Glomerular visceral epithelial cell (primary cell): ENCODE measurements at regions not wholly inside any gene's neighbourhood (a gene's known extent, or its start where the extent isn't known, plus 50 kb on each side); places are given as distances from the start of the nearest gene placed in this dataset.
"Not testable (repeated sequence)": the region's sequence is repeated elsewhere in the genome, so short reads cannot be mapped to it uniquely, and the experiment has no call there.

Experiments used
- DNase-seq: peaks from one replicate; pipeline ENCODE4 v3.0.0-alpha.2; 2016; ENCODE audit errors: extremely low spot score

DNA sequence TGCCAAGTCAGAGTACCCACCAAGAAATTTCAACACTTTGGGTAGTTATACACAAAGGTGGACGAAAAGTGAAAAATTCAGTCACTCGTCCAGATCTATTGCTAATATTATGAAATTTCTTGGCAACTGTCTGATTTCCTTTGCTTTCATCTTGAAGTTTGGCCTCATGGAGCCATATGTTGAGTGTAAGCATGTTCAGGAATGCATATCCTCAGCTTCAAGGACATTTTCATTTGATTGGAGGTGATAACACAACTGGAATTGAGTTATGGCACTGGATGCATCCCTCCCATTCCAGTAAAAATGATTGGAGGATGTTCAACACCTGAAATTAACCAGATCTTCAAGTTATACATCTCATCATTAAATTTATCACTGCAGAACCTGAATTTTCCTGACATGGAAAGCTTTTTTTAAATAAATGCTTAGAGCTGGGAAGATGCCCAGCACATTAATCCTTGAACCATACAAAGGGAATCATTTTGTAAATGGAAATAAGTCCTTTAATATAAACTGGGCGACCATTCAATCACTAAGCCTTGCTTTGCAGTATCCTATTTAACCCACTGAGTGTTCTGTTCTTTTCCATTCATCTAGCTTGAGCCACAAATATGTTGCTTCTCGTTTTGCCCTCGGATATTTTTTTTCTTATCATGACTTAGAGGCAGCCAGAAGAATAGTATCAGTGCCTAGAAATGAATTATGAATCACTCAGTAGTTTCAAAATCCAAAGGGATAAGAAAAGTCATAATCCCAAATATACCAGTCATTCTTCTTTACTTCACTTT, 273.7 kb upstream of the PIK3R1 start:
- no peak for DNase-seq

DNA sequence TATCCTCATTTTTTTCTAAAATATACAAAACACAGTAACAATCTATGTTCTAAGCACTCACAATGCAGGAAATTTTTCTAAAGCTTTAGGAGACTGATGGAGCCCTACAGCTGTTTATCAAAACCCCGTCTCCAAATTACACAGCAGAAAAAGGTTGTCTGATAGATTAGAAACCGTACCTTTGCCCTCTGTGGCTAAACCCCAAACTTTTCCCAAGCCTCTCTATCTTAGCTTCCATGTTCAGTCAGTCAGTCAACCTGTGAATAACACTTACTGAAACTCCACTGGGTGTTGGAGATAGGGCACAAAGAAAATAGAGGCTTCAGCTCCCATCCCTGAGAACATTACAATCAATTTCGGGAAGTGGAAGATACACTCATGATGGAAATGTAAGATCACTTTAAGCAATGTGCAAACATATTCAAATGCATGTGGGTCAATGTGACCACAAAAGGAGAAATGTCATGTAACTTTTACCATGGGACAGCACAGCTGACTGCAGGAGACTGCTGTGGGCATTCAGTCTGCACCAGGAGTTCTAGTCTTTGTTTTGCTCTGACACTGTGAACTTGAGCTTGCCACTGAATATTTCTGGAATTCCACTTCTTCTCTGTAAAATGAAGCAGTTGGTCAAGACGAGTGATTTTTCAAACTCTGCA, 279.5 kb upstream of the PIK3R1 start:
- DNase-seq, result no peak

DNA sequence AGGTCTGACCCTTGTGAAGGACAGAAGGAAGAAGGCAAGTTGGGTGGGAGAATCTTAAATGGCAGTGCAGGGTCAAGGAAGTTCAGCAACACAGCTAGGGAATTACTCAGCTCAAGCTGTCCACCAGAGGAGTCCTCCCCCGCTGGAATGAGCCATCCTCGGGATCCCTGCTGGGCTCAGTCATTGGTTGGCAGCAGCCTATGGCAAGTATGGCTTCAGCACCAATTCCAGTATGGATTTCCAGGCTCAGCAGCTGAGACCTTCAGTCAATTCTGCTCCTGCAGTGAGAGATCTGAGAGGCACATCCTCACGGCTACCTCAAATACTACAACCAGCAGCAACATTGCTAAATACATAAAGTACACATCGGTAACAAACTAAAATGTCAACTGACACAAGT, 280.6 kb upstream of the PIK3R1 start:
- no peak for DNase-seq

DNA sequence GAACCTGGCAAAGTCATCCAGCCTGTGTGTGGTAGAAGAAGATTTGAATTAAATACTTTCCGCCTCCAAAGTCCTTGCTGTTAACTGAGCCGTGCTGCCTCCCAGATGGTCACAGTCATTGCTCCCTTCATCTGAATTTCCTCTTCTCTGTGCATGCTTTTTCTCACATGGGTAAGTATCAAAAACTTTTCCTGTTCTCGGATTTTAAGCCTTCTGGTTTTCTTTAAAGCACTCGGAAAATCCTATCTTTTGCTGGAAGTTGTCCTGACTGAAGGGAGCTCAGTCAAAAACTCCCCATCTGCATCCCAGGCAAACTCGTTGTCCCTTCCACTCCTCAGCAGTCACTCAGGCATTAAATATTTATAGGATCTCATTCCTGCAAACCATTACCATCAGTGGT, 290.0 kb upstream of the PIK3R1 start:
- DNase-seq, result no peak

DNA sequence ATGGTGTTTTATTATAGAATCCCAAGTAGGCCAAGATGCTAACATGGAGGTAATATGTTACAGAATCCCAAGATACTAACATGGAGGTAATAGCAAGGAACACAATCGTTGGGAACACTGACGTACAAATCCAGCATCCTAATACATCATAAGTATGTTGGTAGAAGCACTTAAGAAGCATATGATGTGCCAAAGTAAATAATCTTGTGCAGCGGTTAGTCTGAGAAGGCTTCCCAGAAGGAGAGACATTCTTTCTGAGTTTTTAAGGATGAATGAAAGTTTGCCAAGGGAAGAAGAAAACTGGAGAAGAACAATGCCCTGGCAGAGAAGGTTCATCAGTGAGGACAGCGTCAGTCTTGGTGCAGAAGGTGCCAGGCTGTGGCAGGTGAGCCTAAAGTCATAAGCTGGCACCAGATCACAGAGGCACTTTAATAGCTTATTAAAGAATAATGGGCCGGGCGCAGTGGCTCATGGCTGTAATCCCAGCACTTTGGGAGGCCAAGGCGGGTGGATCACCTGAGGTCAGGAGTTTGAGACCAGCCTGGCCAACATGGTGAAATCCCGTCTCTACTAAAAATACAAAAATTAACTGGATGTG, 294.5 kb upstream of the PIK3R1 start:
- no peak for DNase-seq

DNA sequence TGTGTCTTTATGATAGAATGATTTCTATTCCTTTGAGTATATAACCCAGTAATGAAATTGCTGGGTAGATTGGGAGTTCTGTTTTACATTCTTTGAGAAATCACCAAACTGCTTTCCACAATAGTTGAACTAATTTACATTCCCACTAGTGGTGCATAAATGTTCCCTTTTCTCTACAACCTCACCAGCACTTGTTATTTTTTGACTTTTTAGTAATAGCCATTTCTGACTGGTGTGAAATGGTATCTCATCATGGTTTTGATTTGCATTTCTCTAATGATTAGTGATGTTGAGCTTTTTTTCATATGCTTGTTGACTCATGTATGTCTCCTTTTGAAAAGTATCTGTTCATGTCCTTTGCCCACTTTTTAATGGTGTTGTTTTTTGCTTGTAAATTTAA, 296.0 kb upstream of the PIK3R1 start:
- DNase-seq, result not testable (repeated sequence)

DNA sequence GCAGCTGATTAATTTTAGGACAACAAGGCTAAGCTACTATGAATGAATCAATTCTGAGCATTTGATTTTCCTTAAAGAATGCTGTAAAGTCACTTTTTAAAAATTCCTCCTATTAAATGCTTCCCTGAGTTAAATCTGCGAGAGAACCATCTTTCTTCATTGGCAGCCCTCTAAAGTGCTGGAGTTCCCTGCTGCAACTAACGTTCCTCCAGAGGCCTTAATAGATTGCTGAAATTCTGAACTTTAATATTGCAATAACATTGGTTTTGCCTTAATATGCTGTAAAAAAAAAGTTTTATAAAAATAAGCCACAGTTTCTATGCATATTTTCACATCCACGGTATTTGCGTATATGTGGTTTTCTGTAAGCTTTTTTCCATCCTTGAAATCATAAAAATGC, 298.0 kb upstream of the PIK3R1 start:
- DNase-seq, result no peak

DNA sequence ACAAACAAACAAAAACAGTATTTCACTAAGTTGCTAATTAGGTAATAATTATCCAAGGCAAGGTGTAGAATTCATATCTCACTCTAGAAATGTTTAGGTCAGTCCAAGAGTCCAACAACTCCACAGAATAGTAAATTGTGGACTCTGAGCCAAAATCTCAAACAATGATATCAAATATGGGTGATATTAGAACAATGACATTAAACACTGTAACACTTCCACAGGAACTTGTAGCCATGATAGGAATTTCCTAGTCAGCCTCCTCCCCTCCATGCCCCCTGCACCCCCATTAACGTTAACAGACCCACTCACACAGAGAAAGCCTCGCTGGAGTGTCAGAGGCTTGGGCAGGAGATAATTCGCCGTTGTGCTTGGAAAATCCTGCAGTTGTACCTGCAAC, 305.0 kb upstream of the PIK3R1 start:
- DNase-seq, result no peak

DNA sequence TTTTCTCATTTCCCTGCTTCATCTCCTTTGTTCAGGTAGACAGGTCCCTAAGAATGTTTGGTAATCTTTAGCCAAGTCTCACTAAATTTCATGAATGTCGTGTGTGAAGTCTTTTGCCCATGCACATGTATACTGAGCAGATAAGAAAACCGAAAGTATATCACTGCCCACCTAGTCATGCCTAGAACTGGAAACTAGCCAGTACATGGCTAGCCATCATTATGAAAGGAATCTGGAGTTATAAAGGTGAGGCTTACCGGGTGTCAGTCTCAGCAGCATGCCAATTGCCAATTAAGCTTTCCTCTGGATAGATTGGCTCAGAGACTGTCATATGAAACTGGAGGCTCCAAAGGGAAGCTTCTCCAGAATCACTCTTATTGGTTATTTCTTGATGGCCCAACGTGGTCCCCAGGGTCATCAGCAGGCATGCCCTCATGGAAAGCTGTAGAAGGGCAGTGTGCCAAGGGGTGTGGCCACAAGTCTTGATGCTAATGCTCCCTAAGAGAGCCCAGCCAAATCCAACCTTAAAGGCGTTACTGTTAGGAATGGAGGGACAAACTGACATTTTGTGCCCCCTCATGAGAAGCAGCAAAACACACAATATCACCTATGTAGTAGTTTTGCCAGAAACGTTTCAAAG, 307.3 kb upstream of the PIK3R1 start:
- DNase-seq, result no peak

DNA sequence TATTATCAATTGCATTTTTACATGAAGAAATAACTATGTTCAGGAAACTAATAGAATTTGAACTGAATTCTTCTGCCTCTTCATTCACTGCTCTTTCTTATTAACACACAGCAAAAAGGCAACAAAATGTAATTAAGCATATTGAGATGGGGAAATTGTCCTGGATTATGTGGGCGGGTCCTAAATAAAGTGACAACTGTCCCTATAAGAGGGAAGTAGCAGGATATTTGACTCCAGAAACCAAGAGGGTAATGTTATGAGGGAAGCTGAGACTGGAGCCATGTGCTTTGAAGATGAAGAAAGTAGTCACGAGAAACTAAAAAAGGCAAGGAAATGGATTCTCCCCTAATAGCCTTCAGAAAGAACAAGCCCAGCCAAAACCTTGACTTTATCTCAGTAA, 311.2 kb upstream of the PIK3R1 start:
- DNase-seq, result no peak

DNA sequence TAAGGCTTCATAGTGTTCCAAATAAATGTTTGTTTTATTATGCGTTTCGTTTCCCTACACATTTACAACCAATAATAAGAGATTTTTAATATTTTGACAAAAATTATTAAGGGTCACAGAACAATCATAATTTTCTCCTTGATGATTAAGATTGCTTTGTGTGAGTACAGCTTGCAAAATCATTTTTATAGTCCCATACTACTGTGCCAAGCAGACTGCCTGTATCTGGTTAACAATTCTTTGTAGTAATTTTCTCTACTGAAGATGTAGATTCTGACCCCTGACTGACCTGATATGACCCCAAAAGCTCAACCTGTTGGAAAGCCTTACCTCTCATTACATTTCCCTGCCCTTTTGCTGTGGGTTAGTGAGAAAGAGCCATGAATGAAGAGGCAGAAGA, 311.9 kb upstream of the PIK3R1 start:
- DNase-seq, result no peak

DNA sequence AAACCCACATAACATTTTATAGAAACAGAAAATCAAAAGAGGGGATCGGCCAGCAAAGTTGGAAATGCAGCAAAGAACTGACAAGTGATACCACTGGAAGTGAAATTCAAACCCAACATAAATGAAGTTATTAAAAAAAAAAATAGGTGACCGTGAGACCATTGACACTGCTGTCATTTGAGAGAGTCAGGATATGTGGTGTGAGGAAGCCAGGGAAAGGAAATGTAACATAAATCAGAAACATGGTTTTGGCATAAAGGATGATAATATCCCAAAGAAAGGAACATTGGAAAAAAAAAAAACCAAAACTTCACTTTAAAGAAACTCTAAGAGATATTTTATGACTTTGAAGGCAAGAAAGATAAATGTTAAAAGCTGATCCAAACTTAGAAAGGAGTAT, 312.4 kb upstream of the PIK3R1 start:
- DNase-seq, result no peak

DNA sequence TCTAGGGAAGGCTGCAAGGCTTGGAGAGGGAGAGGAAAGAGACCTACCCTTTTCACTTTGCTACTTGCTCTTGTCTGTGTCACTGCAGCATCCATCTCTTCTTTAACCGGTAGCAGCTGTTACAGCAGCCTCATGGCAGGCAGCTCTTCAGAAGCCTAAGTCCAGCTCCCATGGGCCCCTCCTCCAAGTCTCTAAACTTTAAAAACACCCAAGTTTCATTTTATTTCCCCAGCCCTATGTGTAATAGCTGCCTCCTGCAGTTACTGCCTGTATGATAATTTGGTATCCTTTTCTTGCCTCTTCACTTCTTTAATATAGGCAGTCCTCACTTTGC, 313.1 kb upstream of the PIK3R1 start:
- DNase-seq, result no peak

DNA sequence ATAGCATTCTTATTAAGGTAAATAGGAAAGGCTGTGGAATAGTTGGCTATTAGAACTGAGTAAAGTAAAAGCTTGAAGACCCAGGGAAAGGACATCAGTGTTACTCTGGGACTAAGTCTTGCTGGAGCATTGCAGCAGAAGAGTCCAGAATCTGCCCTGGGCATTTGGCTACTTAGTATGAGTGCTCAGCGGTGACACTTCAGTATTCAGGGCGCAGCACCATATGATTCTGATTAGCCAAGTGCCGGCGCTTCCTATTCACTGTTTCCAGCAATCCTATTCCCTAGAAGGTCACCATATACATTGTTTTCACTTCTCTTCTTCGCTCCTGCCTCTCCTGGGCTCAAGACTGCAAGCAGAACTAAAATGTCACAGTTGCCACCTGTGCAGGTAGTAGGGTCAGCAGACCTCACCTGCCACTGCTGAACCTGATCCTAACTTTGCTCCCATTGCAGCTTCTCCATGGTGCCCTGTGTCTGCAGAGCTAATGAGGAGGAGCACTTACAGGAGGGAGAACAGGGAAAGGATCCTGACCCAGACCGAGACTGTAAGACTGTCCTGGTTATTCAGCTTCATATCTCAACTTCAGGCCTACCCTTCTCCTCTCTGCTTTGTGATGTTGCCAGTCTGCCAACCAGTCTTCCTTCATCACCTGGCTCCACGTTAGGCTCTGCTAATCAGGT, 313.6 kb upstream of the PIK3R1 start:
- DNase-seq, result no peak

DNA sequence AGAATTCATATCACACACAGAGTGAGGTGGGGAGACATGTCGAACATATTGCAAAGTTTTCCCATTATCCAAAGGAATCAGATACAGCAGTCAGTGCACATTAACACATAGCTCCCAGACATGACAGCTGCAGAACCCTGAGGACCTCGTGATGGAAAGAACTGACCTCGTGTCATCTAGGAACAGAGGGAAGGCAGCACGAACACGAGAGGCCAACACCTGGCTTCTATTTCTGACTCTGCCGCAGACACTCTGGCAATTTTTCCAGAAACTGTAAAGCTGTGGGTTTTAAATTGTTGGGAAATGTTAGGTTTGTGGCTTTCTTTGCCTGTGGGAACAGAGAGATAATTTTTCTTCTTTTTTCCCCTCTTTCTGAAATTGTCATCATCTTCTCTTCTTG, 315.0 kb upstream of the PIK3R1 start:
- no peak for DNase-seq

DNA sequence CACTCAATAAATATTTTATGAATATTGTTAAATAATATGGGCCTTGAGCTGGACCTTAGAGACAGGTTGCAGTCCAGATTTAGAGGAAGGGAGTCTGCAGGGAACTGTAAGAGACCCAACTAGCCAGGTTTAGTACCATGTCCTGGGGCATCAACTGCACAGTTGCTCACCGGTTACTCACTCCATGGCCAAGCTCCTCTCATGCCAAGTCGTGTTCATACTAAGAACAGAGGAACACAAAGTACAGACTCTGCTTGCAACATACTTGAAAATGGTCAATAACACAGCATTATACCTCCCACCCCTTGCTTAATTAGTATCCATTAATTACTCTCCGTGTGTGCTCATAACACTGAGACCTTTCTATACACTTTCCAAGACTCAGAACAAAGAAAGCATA, 317.6 kb upstream of the PIK3R1 start:
- no peak for DNase-seq

DNA sequence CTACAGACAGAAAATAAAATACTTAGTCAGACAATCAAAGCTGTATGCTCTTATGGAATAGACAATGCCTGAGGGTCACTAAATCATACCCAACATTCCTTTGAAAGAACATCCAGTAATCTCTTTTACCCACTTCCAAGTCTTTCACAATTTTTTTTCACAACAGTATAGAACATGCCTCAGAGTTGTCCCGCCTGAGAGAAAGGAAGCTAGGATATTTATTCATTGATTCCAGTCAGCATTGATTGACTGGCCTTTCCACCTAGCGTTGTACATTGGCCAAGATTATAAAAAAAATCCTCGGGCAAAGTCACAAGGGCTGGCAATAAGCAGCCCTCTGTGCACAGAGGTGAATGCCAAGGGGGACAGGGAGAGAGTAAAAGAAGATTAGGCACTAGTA, 318.1 kb upstream of the PIK3R1 start:
- DNase-seq, result no peak

DNA sequence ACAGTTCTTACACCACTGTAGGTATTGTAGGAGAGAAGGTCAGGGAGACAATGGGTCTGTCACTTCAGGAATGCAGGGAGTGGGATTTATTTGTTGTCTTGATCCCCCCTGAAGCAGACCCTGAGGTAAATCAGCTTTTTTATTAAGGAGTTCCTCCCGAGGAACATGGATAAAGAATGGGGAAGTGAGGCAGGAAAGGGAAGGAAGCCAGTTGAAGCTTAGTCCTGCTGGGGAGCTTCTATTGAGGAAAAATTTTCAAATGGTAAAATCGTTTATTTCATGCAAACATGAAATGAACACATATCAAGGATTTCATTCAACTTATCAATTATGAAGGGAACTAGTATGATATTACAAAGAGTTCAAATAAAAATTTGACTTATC, 318.6 kb upstream of the PIK3R1 start:
- DNase-seq, result no peak

DNA sequence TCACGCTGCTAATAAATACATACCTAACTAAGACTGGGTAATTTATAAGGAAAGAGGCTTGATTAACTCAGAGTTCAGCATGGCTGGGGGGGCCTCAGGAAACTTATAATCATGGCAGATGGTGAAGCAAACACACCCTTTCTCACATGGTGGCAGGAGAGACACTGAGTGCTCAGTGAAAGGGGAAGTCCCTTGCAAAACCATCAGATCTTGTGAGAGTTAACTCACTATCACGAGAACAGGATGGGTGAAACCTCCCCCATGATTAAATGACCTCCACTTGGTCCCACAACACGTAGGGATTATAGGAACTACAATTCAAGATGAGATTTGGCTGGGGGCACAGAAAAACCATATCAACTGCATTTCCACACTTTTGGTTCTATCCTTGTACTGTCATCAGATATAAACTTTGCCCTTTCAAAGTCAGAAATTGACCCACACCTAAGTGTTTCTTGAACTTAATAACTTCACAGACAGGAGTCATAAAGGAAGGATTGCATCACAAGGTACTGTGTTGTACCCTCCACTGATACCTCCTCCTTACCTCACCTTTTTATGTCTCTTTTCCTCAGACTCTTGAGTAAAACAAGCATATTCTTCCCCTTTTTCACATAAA, 319.1 kb upstream of the PIK3R1 start:
- no peak for DNase-seq

DNA sequence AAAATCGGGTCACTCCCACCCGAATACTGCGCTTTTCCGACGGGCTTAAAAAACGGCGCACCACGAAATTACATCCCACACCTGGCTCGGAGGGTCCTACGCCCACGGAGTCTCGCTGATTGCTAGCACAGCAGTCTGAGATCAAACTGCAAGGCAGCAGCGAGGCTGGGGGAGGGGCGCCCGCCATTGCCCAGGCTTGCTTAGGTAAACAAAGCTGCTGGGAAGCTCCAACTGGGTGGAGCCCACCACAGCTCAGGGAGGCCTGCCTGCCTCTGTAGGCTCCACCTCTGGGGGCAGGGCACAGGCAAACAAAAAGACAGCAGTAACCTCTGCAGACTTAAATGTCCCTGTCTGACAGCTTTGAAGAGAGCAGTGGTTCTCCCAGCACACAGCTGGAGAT, 325.7 kb upstream of the PIK3R1 start:
- DNase-seq, result not testable (repeated sequence)

DNA sequence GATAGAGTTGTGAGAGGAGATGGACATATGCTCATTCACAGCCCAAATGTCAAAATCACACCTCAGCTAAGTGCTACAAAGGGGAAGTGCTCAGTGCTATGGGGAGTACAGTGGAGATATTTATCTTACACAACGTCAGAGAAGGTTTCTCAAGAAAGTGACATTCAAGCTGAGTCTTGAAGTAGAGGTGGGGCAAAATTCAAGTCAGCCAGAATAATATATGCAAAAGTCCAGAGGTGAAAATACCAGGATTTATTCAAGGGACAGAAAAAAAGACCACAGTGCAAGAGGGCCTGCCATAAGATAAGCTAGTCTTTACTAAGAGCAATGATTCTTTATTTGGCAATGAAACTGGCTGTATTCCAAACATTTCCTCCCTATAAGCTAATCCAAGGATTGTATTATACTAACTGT, 327.8 kb upstream of the PIK3R1 start:
- no peak for DNase-seq

DNA sequence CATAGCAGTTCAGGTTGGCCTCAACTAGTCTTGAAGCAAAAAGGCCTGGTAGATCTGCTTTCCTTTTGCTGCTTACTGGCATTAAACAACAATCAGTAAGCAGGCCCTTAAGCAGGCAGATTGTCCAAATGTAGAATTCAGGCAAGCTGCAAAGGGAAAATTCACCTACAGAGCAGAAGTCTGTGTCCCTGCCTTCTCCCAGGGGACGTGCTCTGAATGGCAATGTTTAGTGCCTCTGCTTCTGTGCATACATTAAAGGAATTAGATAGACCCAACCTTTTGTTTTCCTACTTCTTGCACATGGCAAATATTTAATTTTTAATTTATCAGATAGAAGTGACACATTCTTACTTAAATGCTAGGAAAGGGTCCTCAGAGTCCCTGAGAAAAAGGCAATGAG, 328.8 kb upstream of the PIK3R1 start:
- no peak for DNase-seq
